ENCODE measurements at regions not wholly inside any gene's neighbourhood (a gene's known extent, or its start where the extent isn't known, plus 50 kb on each side); places are given as distances from the start of the nearest gene placed in this dataset.

DNA sequence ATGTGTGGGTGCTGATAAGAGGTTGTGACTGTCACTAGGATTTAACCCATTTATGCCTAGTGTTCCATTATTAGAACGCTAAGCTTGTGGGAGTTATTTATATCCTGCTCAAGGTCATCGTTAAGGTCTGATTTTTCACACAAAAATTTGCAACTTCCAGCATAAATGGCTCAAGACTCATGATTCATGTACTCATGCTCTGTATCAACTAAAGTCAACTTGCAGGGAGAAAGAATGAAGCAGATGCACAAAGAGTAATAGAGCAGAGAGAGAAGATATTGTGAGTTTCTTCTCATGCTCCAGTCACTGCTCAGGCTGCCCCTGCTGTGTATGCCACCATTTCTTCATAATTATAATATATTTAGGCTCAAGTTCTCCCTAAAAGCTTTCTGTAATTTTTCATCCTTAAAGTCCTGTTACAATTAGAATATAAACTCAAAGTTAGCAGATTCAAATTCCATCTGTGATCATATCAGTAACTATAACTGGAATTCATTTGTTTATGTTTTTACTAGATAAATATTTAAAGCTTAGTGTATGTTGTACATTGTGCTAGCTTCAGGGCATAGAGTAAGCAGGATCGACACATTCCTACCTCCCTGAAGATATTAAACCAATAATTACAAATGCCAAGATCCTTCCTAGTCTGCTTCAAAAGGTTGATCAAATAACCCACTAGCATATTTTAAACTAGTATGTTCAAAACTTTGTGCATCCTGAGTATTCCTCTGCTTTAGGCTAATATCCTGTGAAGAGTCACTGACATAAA lies 136.7 kb downstream of the NUDT12 start:
- TF ChIP-seq, protein P1, sequence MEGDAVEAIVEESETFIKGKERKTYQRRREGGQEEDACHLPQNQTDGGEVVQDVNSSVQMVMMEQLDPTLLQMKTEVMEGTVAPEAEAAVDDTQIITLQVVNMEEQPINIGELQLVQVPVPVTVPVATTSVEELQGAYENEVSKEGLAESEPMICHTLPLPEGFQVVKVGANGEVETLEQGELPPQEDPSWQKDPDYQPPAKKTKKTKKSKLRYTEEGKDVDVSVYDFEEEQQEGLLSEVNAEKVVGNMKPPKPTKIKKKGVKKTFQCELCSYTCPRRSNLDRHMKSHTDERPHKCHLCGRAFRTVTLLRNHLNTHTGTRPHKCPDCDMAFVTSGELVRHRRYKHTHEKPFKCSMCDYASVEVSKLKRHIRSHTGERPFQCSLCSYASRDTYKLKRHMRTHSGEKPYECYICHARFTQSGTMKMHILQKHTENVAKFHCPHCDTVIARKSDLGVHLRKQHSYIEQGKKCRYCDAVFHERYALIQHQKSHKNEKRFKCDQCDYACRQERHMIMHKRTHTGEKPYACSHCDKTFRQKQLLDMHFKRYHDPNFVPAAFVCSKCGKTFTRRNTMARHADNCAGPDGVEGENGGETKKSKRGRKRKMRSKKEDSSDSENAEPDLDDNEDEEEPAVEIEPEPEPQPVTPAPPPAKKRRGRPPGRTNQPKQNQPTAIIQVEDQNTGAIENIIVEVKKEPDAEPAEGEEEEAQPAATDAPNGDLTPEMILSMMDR (IDR thresholded peaks at IDR 0.05): no peak
- TF ChIP-seq, protein P2, sequence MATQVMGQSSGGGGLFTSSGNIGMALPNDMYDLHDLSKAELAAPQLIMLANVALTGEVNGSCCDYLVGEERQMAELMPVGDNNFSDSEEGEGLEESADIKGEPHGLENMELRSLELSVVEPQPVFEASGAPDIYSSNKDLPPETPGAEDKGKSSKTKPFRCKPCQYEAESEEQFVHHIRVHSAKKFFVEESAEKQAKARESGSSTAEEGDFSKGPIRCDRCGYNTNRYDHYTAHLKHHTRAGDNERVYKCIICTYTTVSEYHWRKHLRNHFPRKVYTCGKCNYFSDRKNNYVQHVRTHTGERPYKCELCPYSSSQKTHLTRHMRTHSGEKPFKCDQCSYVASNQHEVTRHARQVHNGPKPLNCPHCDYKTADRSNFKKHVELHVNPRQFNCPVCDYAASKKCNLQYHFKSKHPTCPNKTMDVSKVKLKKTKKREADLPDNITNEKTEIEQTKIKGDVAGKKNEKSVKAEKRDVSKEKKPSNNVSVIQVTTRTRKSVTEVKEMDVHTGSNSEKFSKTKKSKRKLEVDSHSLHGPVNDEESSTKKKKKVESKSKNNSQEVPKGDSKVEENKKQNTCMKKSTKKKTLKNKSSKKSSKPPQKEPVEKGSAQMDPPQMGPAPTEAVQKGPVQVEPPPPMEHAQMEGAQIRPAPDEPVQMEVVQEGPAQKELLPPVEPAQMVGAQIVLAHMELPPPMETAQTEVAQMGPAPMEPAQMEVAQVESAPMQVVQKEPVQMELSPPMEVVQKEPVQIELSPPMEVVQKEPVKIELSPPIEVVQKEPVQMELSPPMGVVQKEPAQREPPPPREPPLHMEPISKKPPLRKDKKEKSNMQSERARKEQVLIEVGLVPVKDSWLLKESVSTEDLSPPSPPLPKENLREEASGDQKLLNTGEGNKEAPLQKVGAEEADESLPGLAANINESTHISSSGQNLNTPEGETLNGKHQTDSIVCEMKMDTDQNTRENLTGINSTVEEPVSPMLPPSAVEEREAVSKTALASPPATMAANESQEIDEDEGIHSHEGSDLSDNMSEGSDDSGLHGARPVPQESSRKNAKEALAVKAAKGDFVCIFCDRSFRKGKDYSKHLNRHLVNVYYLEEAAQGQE (IDR thresholded peaks at IDR 0.05; ENCODE audit: insufficient read depth in 1 of 2, low read depth in 2 of 2, low read length in 1 of 2): no peak
- TF ChIP-seq POLR2AphosphoS5 (IDR thresholded peaks at IDR 0.05; ENCODE audit: low read depth, low read length) (no peak), TCF7L2 (IDR thresholded peaks at IDR 0.05; ENCODE audit: low read depth, low read length) (no peak)

Data from Panc1 (cell line).